SK-N-DZ (cell line): ENCODE measurements at regions not wholly inside any gene's neighbourhood (a gene's known extent, or its start where the extent isn't known, plus 50 kb on each side); places are given as distances from the start of the nearest gene placed in this dataset.

ENCODE experiments used
- DNase-seq: peaks from one replicate; pipeline ENCODE4 v3.0.0-alpha.2; 2015; ENCODE audit warnings: low spot score

GRCh38 chr22:48899523-48900326 is 927.9 kb downstream of the BRD1 start:
- no peak for DNase-seq

DNA sequence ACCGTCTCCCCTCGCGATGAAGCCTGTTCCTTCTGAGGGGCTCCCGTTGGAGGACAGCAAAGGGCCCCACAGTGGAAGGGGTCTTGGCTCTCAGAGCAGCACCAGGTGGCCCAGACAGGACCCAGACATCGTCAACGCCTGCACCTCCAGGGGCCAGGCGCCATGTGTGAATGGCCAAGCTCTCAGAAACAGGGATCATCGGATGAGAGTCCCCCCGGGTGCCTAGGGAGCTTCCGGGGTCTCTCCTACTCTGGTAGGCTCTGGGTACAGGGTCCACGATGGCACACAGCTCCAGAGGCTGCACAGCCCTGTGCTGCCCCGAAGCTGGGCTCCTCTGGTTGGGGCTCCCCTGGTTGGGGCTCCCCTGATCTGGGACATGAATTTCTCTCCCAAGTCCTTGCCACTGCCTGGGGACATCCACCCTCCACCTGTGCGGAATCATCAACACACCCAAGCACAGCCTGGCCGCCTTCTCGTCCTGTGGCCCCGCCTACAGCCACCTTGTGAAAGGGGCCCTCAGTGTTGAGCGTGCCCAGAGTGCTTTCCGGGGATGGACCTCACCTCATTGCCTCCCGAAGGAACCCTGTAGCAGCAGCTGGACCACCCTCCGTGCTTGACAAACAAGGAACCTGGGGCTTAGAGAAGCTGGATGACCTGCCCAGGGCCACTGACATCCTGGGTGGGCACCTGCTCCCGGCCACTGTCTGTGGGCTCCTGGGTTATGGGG is 929.0 kb downstream of the BRD1 start:
- DNase-seq = no peak

DNA sequence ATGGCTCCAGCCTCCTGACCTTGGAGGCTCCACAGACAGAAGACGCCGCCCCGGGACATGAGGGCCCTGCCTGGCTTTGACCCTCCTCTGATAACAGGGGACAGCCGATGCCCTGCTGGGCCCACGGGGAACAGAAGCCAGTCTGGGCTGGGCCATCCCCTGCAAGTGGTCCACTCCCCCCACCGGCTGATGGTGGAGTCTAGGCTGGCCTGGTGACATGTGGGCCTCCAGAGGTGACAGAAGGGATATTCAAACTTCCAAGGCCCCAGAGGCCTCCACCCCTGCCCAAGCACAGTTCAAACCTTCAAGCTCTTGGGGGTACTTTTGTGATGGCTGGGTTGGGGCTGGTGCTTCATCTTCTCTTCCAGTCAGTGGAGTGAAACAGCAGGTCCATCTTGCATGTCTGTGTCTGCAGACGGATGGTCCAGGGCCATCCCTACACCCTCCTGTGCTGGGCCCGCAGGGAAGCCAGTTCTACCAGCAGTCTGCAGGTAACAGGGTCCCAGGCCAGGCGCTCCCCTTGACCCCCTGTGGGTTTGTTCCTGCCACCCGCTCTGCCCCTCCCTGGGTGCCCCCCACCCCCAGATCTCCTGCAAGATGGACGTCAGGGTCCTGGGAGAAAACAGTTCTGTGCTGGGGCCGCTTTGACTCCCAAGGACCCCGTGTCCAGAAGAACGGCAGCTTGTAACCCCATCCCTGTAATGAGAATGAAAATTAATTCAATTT is 929.9 kb downstream of the BRD1 start:
- DNase-seq = no peak

- DNase-seq = no peak
These were observed 930.7 kb downstream of the BRD1 start for GRCh38 chr22:48896766-48897644.

DNA sequence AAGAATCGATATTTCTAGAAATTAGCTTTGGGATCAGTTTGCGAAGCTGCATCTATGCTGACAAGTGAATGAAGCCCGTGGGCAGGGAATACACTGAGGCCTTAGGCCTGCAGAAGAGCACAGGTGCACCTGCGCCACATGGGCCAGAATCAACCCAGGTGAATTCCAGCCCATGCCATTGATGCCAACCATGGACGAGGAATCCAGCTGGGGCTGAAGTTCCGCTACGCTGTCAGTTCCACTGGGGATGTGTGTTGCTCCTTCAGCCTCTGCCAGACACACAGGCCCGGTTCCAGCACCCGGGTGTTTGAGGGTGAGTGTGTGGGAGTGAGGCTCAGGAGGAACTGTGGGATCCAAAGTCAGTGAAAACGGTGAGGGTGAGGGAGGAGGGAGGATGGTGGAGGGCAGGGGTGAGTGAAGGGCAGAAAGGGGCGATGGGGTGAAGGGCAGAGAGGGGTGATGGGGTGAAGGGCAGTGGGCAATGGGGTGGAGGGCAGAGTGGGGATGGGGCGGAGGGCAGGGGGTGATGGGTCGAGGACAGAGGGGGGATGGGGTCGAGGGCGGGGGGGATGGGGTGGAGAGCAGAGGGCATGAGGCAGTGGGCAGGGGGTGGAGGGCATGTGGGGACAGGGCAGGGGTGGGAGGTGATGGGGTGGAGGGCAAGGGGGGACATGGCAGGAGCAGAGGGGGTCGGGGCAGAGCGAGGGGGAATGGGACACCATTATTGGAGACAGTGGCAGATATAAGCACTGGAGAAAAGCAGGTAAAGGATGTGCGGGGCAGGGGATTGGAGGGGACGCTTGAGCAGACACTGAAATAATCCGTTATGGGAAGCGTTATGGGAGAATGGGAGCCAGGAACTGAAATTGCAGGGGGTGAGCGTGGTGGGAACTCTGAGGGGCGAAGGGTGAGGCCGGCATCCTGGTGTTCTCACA is 931.6 kb downstream of the BRD1 start:
- DNase-seq = no peak

DNA sequence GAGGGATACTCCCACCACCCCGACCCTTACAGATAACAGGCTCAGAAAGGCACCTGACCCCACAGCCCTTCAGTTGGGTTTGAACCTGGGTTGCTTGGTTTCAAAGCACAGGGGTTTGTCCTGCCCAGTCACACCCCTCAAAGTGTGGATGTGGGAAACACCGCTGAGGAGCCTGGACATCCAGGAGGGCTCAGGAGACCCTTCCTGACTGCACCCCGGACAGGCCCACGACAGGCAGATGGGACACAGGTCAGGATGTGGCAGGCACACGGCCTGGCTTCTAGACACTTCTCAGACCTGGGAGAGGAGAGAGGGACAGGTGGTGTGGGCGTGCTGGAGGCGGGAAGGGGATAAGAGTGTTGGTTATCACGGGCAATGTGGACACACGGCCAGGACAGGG is 932.3 kb downstream of the BRD1 start:
- DNase-seq = no peak

DNA sequence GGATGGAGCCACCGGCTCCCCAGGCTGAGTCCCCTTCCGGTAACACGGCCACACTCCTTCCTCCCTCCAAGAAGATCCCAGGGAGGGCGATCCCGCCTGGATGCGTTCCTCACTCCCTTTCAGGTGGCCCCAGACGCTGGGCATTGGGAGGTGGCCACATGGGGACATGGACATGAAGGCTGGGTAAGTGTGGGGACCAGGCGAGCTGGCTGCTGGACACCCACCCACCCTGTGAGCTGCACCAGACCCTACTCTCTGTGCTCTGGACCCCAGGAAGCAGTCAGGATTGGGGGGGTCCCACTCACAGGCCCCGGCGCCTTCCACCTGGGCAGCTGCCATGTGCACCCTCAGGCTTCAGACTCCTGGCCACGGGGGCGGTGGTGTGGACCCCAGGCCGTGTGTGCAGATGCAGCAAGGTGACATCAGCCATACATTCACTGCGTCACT is 932.8 kb downstream of the BRD1 start:
- no peak for DNase-seq

DNA sequence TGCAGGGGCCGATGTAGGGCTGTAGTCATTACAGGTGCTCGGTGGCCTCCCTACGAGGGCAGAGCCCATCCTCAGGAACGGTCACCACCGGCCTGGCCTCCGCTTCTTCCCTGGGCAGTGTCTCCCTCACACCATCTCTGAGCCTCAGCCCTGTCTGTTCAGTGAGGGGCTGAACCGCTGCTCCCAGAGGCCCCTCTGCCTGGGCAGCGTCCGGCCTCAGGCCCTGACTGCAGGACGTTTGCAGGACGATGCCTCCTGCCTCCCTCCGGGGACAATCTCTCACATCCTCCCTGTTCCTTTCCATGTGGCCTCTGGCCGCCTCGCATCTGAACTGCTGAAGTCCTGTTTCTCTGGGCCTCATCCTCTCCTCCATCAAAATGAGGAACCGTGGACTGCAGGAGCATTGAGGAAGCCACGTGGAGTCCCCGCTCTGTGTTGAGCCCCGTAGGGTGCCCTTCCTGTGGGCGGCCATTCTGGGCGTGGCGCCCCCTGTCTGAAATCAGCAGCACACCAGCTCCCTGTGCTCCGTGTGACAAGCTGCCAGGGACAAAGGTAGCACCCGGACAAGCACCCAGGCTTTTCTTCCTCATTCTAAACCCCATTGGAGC is 933.5 kb downstream of the BRD1 start:
- DNase-seq = no peak

DNA sequence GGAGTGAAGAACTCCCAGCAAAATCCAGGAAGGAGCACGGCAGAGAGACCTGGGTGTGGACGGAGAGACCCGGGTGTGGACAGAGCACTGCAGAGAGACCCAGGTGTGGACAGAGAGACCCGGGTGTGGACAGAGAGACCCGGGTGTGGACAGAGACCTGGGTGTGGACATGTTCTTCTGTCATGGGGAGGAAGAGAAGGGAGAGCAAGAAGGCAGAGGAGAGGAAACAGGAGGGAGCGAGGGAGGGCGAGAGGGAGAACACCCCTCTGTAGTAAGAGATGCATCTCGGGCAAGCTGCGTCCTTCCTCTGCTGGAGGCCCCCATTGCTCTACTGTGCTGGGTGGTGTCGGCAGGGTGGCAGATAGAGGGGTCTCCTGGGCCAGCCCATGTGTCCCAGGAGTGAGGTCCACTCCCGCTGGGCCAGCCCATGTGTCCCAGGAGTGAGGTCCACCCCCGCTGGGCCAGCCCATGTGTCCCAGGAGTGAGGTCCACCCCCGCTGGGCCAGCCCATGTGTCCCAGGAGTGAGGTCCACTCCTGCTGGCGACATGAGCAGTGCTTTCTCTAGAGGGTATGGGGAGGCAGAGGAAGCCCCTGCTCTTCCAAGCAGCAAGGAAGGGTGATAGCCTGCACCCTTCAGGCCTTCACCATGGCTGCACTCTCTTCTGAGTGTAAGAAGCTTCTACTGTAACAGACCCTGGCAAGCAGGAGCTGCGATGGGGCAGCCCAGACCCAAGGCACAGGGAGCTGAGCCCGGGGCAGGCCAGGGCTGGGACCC is 934.2 kb downstream of the BRD1 start:
- no peak for DNase-seq

GRCh38 chr22:48892578-48893287 is 934.9 kb downstream of the BRD1 start:
- DNase-seq = no peak

DNA sequence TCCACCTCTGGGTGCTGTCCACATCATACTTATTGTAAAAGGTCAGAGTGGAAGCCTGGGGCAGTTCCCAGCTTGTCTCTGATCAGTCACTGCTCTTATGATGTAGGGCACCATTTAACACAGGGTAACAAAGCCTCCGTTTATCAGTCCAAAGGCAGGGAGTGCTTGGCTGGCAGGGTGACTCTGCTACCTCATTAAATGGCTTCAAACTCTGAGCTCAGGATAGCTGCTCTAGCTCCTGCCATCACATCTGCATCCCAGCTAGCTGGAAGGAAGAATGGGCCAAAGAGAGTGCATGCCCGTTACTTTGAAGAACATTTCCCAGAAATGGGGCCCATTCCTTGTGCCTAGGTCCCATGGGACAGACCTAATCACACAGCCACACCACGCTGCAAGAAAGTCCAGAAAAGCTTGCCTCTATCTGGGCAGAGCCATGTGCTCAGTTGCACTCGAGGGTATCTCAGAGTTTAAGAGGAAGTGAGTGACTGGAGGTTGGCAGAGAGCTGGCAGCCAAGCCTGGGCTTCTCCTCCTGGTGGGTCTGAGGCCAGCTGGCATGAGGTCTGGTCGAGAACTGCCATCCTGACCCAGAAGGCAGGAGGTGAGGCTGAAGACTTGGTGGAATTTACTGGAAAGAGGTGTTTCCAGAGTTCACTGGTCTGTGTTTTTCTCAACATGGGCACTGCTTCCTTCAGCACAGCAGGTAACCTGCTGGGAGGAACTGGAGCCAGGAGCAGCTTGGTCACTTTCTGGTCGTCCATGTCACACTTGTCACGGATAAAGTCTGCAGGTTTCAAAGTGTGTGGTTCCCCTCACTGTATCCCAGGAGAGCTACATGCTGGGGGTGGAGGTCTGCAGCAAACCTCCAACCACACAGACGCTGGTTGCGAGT is 935.7 kb downstream of the BRD1 start:
- no peak for DNase-seq

DNA sequence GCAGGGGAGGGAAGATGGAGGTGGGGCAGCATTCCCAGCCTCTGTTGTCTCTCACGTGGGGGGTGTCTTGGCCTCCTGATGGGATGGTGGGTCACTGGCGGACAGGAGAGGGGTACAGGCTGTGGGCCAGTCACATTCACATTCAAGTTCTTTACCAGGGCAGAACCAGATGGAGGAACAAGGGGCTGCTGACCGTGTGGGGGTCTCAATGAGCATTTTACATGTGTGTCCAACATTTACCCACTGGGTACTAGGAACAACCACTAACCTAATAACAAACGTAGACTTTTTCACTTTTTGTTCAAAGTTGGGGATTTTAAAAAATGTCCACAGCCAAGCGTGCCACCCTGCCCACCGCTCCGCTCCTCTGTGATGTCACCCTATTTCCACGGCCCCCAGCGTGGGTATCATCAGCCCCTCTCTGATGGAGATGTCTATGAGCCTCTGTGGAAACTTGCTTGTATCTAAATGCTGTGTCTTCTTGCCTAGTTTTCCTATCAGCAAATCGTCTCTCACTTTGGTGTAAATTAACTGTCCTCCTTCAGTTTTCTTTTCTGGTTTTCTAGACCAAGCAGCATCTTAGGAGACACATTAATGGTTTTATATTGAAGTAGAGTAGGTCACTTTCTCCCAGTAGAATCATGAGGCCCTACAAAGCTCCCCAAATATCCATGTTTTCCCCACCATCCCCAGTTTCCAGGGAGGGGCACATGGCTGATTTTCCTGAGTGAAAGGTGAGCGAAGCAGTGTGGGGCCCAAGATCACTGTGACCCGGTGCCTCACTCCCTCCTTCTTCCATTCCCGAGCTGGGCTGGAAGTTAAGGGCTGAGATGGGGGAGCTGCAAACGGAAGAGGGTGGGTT is 936.7 kb downstream of the BRD1 start:
- no peak for DNase-seq

GRCh38 chr22:48889887-48890692 is 937.6 kb downstream of the BRD1 start:
- no peak for DNase-seq

GRCh38 chr22:48889209-48889830 is 938.4 kb downstream of the BRD1 start:
- DNase-seq = no peak
